Calu3 (cell line): ENCODE measurements at regions not wholly inside any gene's neighbourhood (a gene's known extent, or its start where the extent isn't known, plus 50 kb on each side); places are given as distances from the start of the nearest gene placed in this dataset.

ENCODE experiments used
- BruUV-seq: library from RNA; stranded (reverse); fragments of 400-500 nt; replicated peaks from 2 replicates; lab custom pipeline; 2021; lab: Mats Ljungman, UMichigan
- CTCF ChIA-PET: fragments of 300-600 bp; sonication (Branson Sonifier 250); formaldehyde crosslinking; loops from one replicate; lab custom pipeline; 2022; ENCODE audit warnings: antibody characterized with exemption; lab: Charles Lee
- DNase-seq: peaks from one replicate; pipeline ENCODE4 v3.0.0; 2022
- H3K27ac Mint-ChIP-seq: one replicate; pipeline ENCODE4 v1.8.0; 2022; ENCODE audit warnings: mixed read lengths; ENCODE audit not compliant: unreplicated experiment
- H3K27me3 Mint-ChIP-seq: one replicate; pipeline ENCODE4 v1.8.0; 2022; ENCODE audit warnings: mixed read lengths; ENCODE audit not compliant: unreplicated experiment
- H3K36me3 Mint-ChIP-seq: one replicate; pipeline ENCODE4 v1.8.0; 2022; ENCODE audit warnings: mild to moderate bottlenecking, moderate library complexity, mixed read lengths; ENCODE audit not compliant: insufficient read depth, unreplicated experiment
- H3K4me1 Mint-ChIP-seq: one replicate; pipeline ENCODE4 v1.8.0; 2022; ENCODE audit warnings: mild to moderate bottlenecking, low read depth, mixed read lengths; ENCODE audit not compliant: unreplicated experiment
- H3K4me3 Mint-ChIP-seq: one replicate; pipeline ENCODE4 v1.8.0; 2022; ENCODE audit warnings: mild to moderate bottlenecking, low read depth, moderate library complexity, mixed read lengths; ENCODE audit not compliant: unreplicated experiment
- H3K9me3 Mint-ChIP-seq: one replicate; pipeline ENCODE4 v1.8.0; 2022; ENCODE audit warnings: low read depth, mixed read lengths; ENCODE audit not compliant: unreplicated experiment
- CTCF ChIP-seq: fragments of 200-600 bp; IDR thresholded peaks from one replicate; pipeline ENCODE4 v1.8.0; 2022; ENCODE audit warnings: antibody characterized with exemption; ENCODE audit not compliant: unreplicated experiment
- intact Hi-C: fragments of 100-400 bp; cut with micrococcal nuclease; formaldehyde crosslinking; loops from one replicate; pipeline ENCODE4 v1.10.0; 2022; ENCODE audit not compliant: unreplicated experiment

- no TSS peak for BruUV-seq
- TF ChIP-seq CTCF: no peak
- Mint-ChIP-seq H3K4me3 (no peak overlapping the region), H3K27me3 (no peaks in the 10 kb centered on the region), H3K27ac (no peak overlapping the region), H3K36me3 (no peaks in the 10 kb centered on the region), H3K4me1 (no peaks in the 10 kb centered on the region), H3K9me3 (peaks cover 14% of the 10 kb centered on the region)
- no peak for DNase-seq
- intact Hi-C loops: no loop called here
- CTCF ChIA-PET: no interaction called here
Observed at GRCh38 chr15:100820528-100820927, 59.1 kb upstream of the ALDH1A3 start.

- Mint-ChIP-seq H3K27me3 (no peaks in the 10 kb centered on the region), H3K27ac (no peak overlapping the region), H3K4me3 (no peak overlapping the region), H3K9me3 (peaks cover 10% of the 10 kb centered on the region), H3K4me1 (no peaks in the 10 kb centered on the region), H3K36me3 (no peaks in the 10 kb centered on the region)
- no TSS peak for BruUV-seq
- DNase-seq: no peak
- no peak for TF ChIP-seq CTCF
- intact Hi-C loops: no loop called here
- CTCF ChIA-PET: no interaction called here
Observed at GRCh38 chr15:100821327-100821726, 58.3 kb upstream of the ALDH1A3 start.

- Mint-ChIP-seq H3K27me3 (no peaks in the 10 kb centered on the region), H3K4me3 (no peak overlapping the region), H3K27ac (no peak overlapping the region), H3K9me3 (peaks cover 13% of the 10 kb centered on the region), H3K4me1 (no peaks in the 10 kb centered on the region), H3K36me3 (no peaks in the 10 kb centered on the region)
- BruUV-seq: no TSS peak
- no peak for DNase-seq
- no peak for TF ChIP-seq CTCF
- CTCF ChIA-PET: no interaction called here
- intact Hi-C loops: no loop called here
Observed at GRCh38 chr15:100824211-100824610, 55.4 kb upstream of the ALDH1A3 start.

- Mint-ChIP-seq H3K4me3 (no peak overlapping the region), H3K36me3 (no peaks in the 10 kb centered on the region), H3K27me3 (no peaks in the 10 kb centered on the region), H3K9me3 (peaks cover 6% of the 10 kb centered on the region), H3K4me1 (no peaks in the 10 kb centered on the region), H3K27ac (no peak overlapping the region)
- no peak for DNase-seq
- no peak for TF ChIP-seq CTCF
- CTCF ChIA-PET: no interaction called here
- no TSS peak for BruUV-seq
- intact Hi-C loops: no loop called here
Observed at GRCh38 chr15:100829457-100829856, 50.2 kb upstream of the ALDH1A3 start.
